Trophoblast cell (in vitro differentiated cells and primary cell): ENCODE measurements at regions not wholly inside any gene's neighbourhood (a gene's known extent, or its start where the extent isn't known, plus 50 kb on each side); places are given as distances from the start of the nearest gene placed in this dataset.

Experiments
- DNase-seq, 2 donors: peaks; one replicate each; pipeline ENCODE4 v3.0.0-alpha.2; 2016
- H2AFZ ChIP-seq: 2 replicates; pipeline ENCODE4 v1.6.1; 2013; ENCODE audit warnings: low read length, moderate library complexity, mild to moderate bottlenecking; ENCODE audit not compliant: insufficient read depth, poor library complexity
- H2AK5ac ChIP-seq: 2 replicates; pipeline ENCODE4 v1.6.1; 2013; ENCODE audit warnings: mild to moderate bottlenecking, low read length
- H2BK120ac ChIP-seq: 2 replicates; pipeline ENCODE4 v1.6.1; 2013; ENCODE audit warnings: low read length, mild to moderate bottlenecking, moderate library complexity; ENCODE audit not compliant: insufficient read depth, poor library complexity
- H2BK12ac ChIP-seq: 2 replicates; pipeline ENCODE4 v1.6.1; 2013; ENCODE audit warnings: mild to moderate bottlenecking, low read length, moderate library complexity
- H2BK5ac ChIP-seq: 2 replicates; pipeline ENCODE4 v1.6.1; 2013; ENCODE audit warnings: low read length, low read depth, moderate library complexity, mild to moderate bottlenecking; ENCODE audit not compliant: poor library complexity
- H3K14ac ChIP-seq: 2 replicates; pipeline ENCODE4 v1.6.1; 2013; ENCODE audit warnings: mild to moderate bottlenecking, low read length
- H3K18ac ChIP-seq: 2 replicates; pipeline ENCODE4 v1.6.1; 2013; ENCODE audit warnings: mild to moderate bottlenecking, low read length
- H3K23ac ChIP-seq: 2 replicates; pipeline ENCODE4 v1.6.1; 2013; ENCODE audit warnings: low read length
- H3K27ac ChIP-seq: 2 replicates; pipeline ENCODE4 v1.5.1; 2013; ENCODE audit warnings: low read depth, mild to moderate bottlenecking, inconsistent platforms, low read length, moderate library complexity
- H3K27me3 ChIP-seq: 2 replicates; pipeline ENCODE4 v1.6.1; 2013; ENCODE audit warnings: inconsistent platforms, mild to moderate bottlenecking, low read length, moderate library complexity; ENCODE audit not compliant: insufficient read depth
- H3K36me3 ChIP-seq, 2 experiments: 1 replicate in 1 of 2; 2 replicates in 1 of 2; pipeline ENCODE4 v1.6.1; 2013; ENCODE audit warnings: low read length in 2 of 2, mild to moderate bottlenecking in 2 of 2, moderate library complexity in 1 of 2; ENCODE audit not compliant: insufficient read depth in 2 of 2, control insufficient read depth in 1 of 2
- H3K4ac ChIP-seq: 2 replicates; pipeline ENCODE4 v1.6.1; 2013; ENCODE audit warnings: low read depth, mild to moderate bottlenecking, low read length, moderate library complexity
- H3K4me1 ChIP-seq, 2 experiments: 1 replicate in 1 of 2; 2 replicates in 1 of 2; pipeline ENCODE4 v1.6.1; 2013; ENCODE audit warnings: low read length in 2 of 2, mild to moderate bottlenecking in 2 of 2, moderate library complexity in 1 of 2; ENCODE audit not compliant: insufficient read depth in 2 of 2, control insufficient read depth in 1 of 2
- H3K4me2 ChIP-seq: 2 replicates; pipeline ENCODE4 v1.6.1; 2013; ENCODE audit warnings: inconsistent platforms, mild to moderate bottlenecking, low read length, moderate library complexity
- H3K4me3 ChIP-seq: 2 replicates; pipeline ENCODE4 v1.5.1; 2013; ENCODE audit warnings: mild to moderate bottlenecking, low read depth, low read length, inconsistent platforms
- H3K79me1 ChIP-seq: one replicate; pipeline ENCODE4 v1.6.1; 2013; ENCODE audit warnings: low read length
- H3K79me2 ChIP-seq: 2 replicates; pipeline ENCODE4 v1.6.1; 2013; ENCODE audit warnings: low read length, mild to moderate bottlenecking; ENCODE audit not compliant: control insufficient read depth, insufficient read depth, poor library complexity
- H3K9ac ChIP-seq: 2 replicates; pipeline ENCODE4 v1.6.1; 2013; ENCODE audit warnings: mild to moderate bottlenecking, low read length
- H3K9me3 ChIP-seq: 2 replicates; pipeline ENCODE4 v1.6.1; 2013; ENCODE audit warnings: low read depth, mild to moderate bottlenecking, control low read depth, inconsistent platforms, low read length; ENCODE audit not compliant: insufficient read depth
- H4K12ac ChIP-seq: 2 replicates; pipeline ENCODE4 v1.6.1; 2013; ENCODE audit warnings: low read depth, mild to moderate bottlenecking, low read length, moderate library complexity
- H4K8ac ChIP-seq: 2 replicates; pipeline ENCODE4 v1.6.1; 2013; ENCODE audit warnings: low read depth, mild to moderate bottlenecking, low read length, moderate library complexity
- H4K91ac ChIP-seq: one replicate; pipeline ENCODE4 v1.6.1; 2013; ENCODE audit warnings: low read depth, mild to moderate bottlenecking, low read length, moderate library complexity
- WGBS: extraction: QIAGEN DNeasy Blood & Tissue Kit; methylation state at CpG from one replicate; pipeline ENCODE4 v1.1.7; 2013; ENCODE audit warnings: missing lambda C conversion rate; ENCODE audit not compliant: insufficient read length, insufficient coverage; ENCODE audit errors: extremely low coverage; 5-methylcytosine and 5-hydroxymethylcytosine counted together

DNA sequence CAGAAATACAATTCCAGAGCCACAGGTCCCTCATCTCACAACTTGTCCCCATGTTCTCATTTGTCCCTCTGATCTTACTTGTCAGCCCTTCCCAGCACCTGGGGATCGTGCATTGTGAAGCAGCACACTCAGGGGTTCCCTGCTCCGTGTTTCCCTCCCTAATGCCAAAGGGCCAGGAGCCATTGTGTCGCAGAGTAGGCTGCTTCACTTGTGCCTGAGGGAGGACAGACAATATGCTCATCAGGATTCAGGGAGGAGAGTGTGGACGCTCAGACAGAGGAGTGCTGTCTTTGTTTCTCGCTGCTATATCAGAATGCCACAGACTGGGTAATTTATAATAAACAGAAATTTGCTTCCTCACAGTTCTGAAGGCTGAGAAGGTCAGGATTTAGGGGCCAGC, 315.3 kb downstream of the TRIML1 start:
- no CpG with 5 or more reads among the region's 5 CpGs for WGBS
- H3K27me3 ChIP-seq: no peaks in the 10 kb centered on the region
- H3K4me2 ChIP-seq: no peak overlapping the region
- no peak overlapping the region for H4K12ac ChIP-seq
- H3K36me3 ChIP-seq: no peaks in the 10 kb centered on the region
- H2BK120ac ChIP-seq: no peak overlapping the region
- H2AFZ ChIP-seq: no peak overlapping the region
- no peak overlapping the region for H2AK5ac ChIP-seq
- H3K23ac ChIP-seq: no peak overlapping the region
- peaks cover 4% of the 10 kb centered on the region for H3K9me3 ChIP-seq
- H3K4ac ChIP-seq: no peak overlapping the region
- no peak overlapping the region for H4K8ac ChIP-seq
- H3K4me1 ChIP-seq: no peaks in the 10 kb centered on the region
- no peak overlapping the region for H2BK12ac ChIP-seq
- no peak overlapping the region for H2BK5ac ChIP-seq
- H3K79me2 ChIP-seq: no peaks in the 10 kb centered on the region
- no peak overlapping the region for H3K27ac ChIP-seq
- H3K4me3 ChIP-seq: no peak overlapping the region
- no peak for DNase-seq
- H3K14ac ChIP-seq: no peak overlapping the region
- H3K79me1 ChIP-seq: no peaks in the 10 kb centered on the region
- no peak overlapping the region for H4K91ac ChIP-seq
- no peak overlapping the region for H3K9ac ChIP-seq
- no peak overlapping the region for H3K18ac ChIP-seq

DNA sequence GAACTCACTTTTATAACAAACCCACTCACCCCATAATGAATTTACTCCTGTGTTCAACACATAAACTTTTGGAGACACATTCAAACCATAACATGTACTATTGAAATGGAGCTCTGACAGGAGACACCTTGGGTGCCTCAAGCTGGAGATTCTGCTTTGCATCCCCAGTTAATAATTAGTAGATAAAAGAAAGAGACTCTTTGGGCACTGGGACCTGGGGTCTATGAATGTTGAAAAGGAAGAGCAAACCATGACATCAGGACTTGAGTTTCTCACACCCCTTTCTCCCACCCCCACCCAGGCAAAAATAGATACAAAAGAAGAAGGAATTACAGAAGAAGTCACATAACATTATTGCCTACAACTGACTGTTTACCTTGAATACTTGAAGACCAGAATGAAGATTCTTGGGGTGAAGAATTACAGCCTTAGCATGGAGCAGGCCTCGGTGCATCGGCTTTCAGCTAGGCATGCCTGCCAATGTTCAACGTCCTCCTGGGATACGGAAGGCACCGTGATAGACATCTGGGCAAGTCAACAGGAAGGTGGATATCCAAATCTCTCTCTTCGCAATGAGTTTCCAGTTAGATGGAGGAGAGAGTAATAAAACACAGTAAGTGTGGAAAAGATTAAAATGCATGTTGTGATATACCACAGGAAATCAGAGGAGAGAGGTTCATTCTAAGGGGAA, 316.0 kb downstream of the TRIML1 start:
- Histone ChIP-seq H3K4me2 (no peak overlapping the region), H3K9me3 (peaks cover 4% of the 10 kb centered on the region), H3K79me1 (no peaks in the 10 kb centered on the region), H2BK5ac (no peak overlapping the region), H3K4ac (no peak overlapping the region), H2BK120ac (no peak overlapping the region), H3K9ac (no peak overlapping the region), H3K18ac (no peak overlapping the region), H3K27ac (no peak overlapping the region), H4K8ac (no peak overlapping the region), H3K4me1 (no peaks in the 10 kb centered on the region), H3K27me3 (no peaks in the 10 kb centered on the region), H3K14ac (no peak overlapping the region), H3K4me3 (no peak overlapping the region), H2AK5ac (no peak overlapping the region), H3K36me3 (no peaks in the 10 kb centered on the region), H2BK12ac (no peak overlapping the region), H3K23ac (no peak overlapping the region), H3K79me2 (no peaks in the 10 kb centered on the region), H4K12ac (no peak overlapping the region), H2AFZ (no peak overlapping the region), H4K91ac (no peak overlapping the region)
- DNase-seq: no peak
- WGBS: no CpG with 5 or more reads among the region's 6 CpGs

DNA sequence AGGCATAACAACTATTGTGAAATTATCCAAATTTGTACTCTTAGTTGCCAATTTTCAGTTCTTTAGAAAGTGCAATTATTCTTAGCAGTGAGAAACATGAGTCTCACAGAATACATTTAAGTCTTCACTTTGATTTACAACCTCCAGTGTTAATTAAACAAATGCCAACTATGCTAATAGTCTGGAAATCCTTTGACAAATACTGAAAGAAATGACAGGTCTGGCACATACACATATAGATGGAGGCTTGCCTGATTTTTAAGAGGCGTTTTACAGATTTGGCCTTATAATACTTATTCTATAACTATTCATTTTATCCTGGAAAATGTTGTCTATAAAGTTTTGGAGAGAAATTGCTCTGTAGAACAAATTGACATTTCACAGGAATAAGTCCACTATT, 320.1 kb downstream of the TRIML1 start:
- Histone ChIP-seq H3K27ac (no peak overlapping the region), H3K18ac (no peak overlapping the region), H3K79me2 (no peaks in the 10 kb centered on the region), H2AK5ac (no peak overlapping the region), H3K4ac (no peak overlapping the region), H3K27me3 (no peaks in the 10 kb centered on the region), H3K9ac (no peak overlapping the region), H3K4me2 (no peak overlapping the region), H4K12ac (no peak overlapping the region), H3K4me1 (no peaks in the 10 kb centered on the region), H3K14ac (no peak overlapping the region), H3K79me1 (no peaks in the 10 kb centered on the region), H3K9me3 (peaks cover 5% of the 10 kb centered on the region), H2BK5ac (no peak overlapping the region), H2BK12ac (no peak overlapping the region), H2BK120ac (no peak overlapping the region), H4K8ac (no peak overlapping the region), H2AFZ (no peak overlapping the region), H3K36me3 (no peaks in the 10 kb centered on the region), H3K4me3 (no peak overlapping the region), H4K91ac (no peak overlapping the region), H3K23ac (no peak overlapping the region)
- no CpG with 5 or more reads among the region's 1 CpG for WGBS
- no peak for DNase-seq

DNA sequence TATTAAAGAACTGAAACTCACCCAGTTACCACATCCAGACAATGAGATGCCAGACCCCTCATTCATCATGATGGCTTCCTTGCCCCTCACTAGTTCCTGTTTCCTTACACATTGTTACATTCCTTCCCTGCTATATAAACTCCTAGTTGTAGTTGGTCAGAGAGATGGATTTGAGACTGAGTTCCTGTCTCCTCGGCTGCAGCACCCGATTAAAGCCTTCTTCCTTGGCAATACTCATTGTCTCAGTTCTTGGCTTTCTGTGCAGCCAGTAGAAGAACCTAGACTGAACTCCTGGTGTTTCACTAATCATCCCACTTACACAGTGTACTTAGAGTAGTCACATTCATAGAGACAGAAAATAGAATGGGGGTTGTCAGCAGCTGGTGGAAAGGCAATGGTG, 324.7 kb downstream of the TRIML1 start:
- Histone ChIP-seq H4K12ac (no peak overlapping the region), H2BK5ac (no peak overlapping the region), H3K27me3 (no peaks in the 10 kb centered on the region), H3K9ac (no peak overlapping the region), H4K8ac (no peak overlapping the region), H4K91ac (no peak overlapping the region), H3K23ac (no peak overlapping the region), H3K4me2 (no peak overlapping the region), H3K4ac (no peak overlapping the region), H3K9me3 (peaks cover 2% of the 10 kb centered on the region), H3K27ac (no peak overlapping the region), H3K14ac (no peak overlapping the region), H3K79me1 (no peaks in the 10 kb centered on the region), H2BK12ac (no peak overlapping the region), H2AK5ac (no peak overlapping the region), H3K79me2 (no peaks in the 10 kb centered on the region), H2BK120ac (no peak overlapping the region), H3K18ac (no peak overlapping the region), H3K4me3 (no peak overlapping the region), H3K4me1 (no peaks in the 10 kb centered on the region), H2AFZ (no peak overlapping the region), H3K36me3 (no peaks in the 10 kb centered on the region)
- no peak for DNase-seq
- no CpG with 5 or more reads among the region's 2 CpGs for WGBS
